Testis (tissue), 2 donors: ENCODE measurements at regions not wholly inside any gene's neighbourhood (a gene's known extent, or its start where the extent isn't known, plus 50 kb on each side); places are given as distances from the start of the nearest gene placed in this dataset.

ENCODE experiments used
- DNase-seq: peaks from one replicate; pipeline ENCODE4 v3.0.0-alpha.2; 2019
- H3K27ac ChIP-seq, 2 donors: fragments of 200-600 bp; sonication (generic); one replicate each; pipeline ENCODE4 v1.5.1; 2019
- H3K27me3 ChIP-seq: fragments of 200-600 bp; sonication (generic); one replicate; pipeline ENCODE4 v1.5.1; 2019
- H3K36me3 ChIP-seq: fragments of 200-600 bp; sonication (generic); one replicate; pipeline ENCODE4 v1.5.1; 2017; ENCODE audit warnings: low read depth; ENCODE audit errors: missing control alignments
- H3K4me1 ChIP-seq: fragments of 200-600 bp; sonication (generic); one replicate; pipeline ENCODE4 v1.5.1; 2019
- H3K4me3 ChIP-seq, 2 donors: fragments of 200-600 bp; sonication (generic); one replicate each; pipeline ENCODE4 v1.5.1; 2017 to 2019
- H3K9me3 ChIP-seq: fragments of 200-600 bp; sonication (generic); one replicate; pipeline ENCODE4 v1.5.1; 2017
- CTCF ChIP-seq, 3 experiments: fragments of 450-650 bp in 2 of 3; fragments of 200-600 bp in 1 of 3; sonication (generic) in 1 of 3; IDR thresholded peaks; one replicate each; pipeline ENCODE4 v1.5.1; 2016 to 2019; ENCODE audit warnings: antibody characterized with exemption in 3 of 3, mild to moderate bottlenecking in 2 of 3, moderate library complexity in 1 of 3
- POLR2A ChIP-seq: fragments of 450-650 bp; IDR thresholded peaks from one replicate; pipeline ENCODE4 v1.6.1; 2017; ENCODE audit warnings: antibody characterized with exemption, mild to moderate bottlenecking, moderate library complexity
- WGBS, 2 donors: methylation state at CpG; one replicate each; pipeline ENCODE4 v1.1.5; 2018; 5-methylcytosine and 5-hydroxymethylcytosine counted together
- intact Hi-C: fragments of 100-400 bp; cut with DNase I; formaldehyde crosslinking; loops from one replicate; pipeline ENCODE4 v1.15.1; 2023; ENCODE audit warnings: low total_unique reads

- Histone ChIP-seq H3K27me3 (no peaks in the 10 kb centered on the region), H3K9me3 (no peaks in the 10 kb centered on the region)
- 63 to 64% methylated on average over 2 of the region's 2 CpGs for WGBS, 2 donors
Observed at GRCh38 chrX:21168401-21169160, 205.6 kb upstream of the CNKSR2 start.

GRCh38 chrX:21171181-21171580, 203.0 kb upstream of the CNKSR2 start:
- no peak for DNase-seq
- intact Hi-C loops: no loop called here
- H3K4me1 ChIP-seq: no peaks in the 10 kb centered on the region
- WGBS, 2 donors: 78 to 86% methylated on average over 4 of the region's 4 CpGs
- H3K36me3 ChIP-seq: no peaks in the 10 kb centered on the region
- H3K27me3 ChIP-seq: no peaks in the 10 kb centered on the region
- TF ChIP-seq POLR2A: no peak
- TF ChIP-seq CTCF (IDR thresholded peaks at IDR 0.05): no peak
- H3K9me3 ChIP-seq: no peaks in the 10 kb centered on the region
- H3K4me3 ChIP-seq: no peak overlapping the region
- H3K27ac ChIP-seq: no peak overlapping the region

More at GRCh38 chrX:21168401-21169160, 205.6 kb upstream of the CNKSR2 start:
- intact Hi-C loops: no loop called here
- Histone ChIP-seq H3K4me3 (no peak overlapping the region), H3K4me1 (no peaks in the 10 kb centered on the region), H3K27ac (no peak overlapping the region), H3K36me3 (no peaks in the 10 kb centered on the region)
- TF ChIP-seq CTCF (IDR thresholded peaks at IDR 0.05): no peak
- no peak for TF ChIP-seq POLR2A
- DNase-seq: no peak

- 75 to 86% methylated on average over 1 of the region's 1 CpG for WGBS, 2 donors
- Histone ChIP-seq H3K4me1 (no peaks in the 10 kb centered on the region), H3K4me3 (no peak overlapping the region), H3K27ac (no peak overlapping the region), H3K9me3 (no peaks in the 10 kb centered on the region), H3K27me3 (no peaks in the 10 kb centered on the region), H3K36me3 (no peaks in the 10 kb centered on the region)
- TF ChIP-seq POLR2A (no peak), CTCF (IDR thresholded peaks at IDR 0.05) (no peak)
- no peak for DNase-seq
- intact Hi-C loops: no loop called here
Observed at GRCh38 chrX:21174439-21174838, 199.8 kb upstream of the CNKSR2 start.

GRCh38 chrX:21176921-21177571, 197.2 kb upstream of the CNKSR2 start:
- TF ChIP-seq POLR2A (no peak), CTCF (IDR thresholded peaks at IDR 0.05) (no peak)
- Histone ChIP-seq H3K9me3 (no peaks in the 10 kb centered on the region), H3K27me3 (no peaks in the 10 kb centered on the region), H3K4me1 (no peaks in the 10 kb centered on the region), H3K27ac (no peak overlapping the region), H3K36me3 (no peaks in the 10 kb centered on the region), H3K4me3 (no peak overlapping the region)
- intact Hi-C loops: no loop called here
- WGBS, 2 donors: 61 to 75% methylated on average over 5 of the region's 5 CpGs
- no peak for DNase-seq
